Endodermal cell (in vitro differentiated cells): ENCODE measurements at regions not wholly inside any gene's neighbourhood (a gene's known extent, or its start where the extent isn't known, plus 50 kb on each side); places are given as distances from the start of the nearest gene placed in this dataset.

ENCODE experiments used
- DNase-seq: peaks from one replicate; pipeline ENCODE4 v3.0.0-alpha.2; 2017
- H3K27ac ChIP-seq: 2 replicates; pipeline ENCODE4 v1.5.1; 2013; ENCODE audit warnings: mild to moderate bottlenecking, low read depth, low read length, moderate library complexity
- H3K27me3 ChIP-seq: 2 replicates; pipeline ENCODE4 v1.6.1; 2013; ENCODE audit warnings: mild to moderate bottlenecking, low read length, moderate library complexity; ENCODE audit not compliant: insufficient read depth, control insufficient read depth, poor library complexity, severe bottlenecking
- H3K36me3 ChIP-seq: 2 replicates; pipeline ENCODE4 v1.7.0; 2013; ENCODE audit warnings: mild to moderate bottlenecking, low read length, moderate library complexity; ENCODE audit not compliant: control insufficient read depth, insufficient read depth
- H3K4me1 ChIP-seq: one replicate; pipeline ENCODE4 v1.7.0; 2013; ENCODE audit warnings: low read length; ENCODE audit not compliant: control insufficient read depth, insufficient read depth
- H3K4me3 ChIP-seq: 2 replicates; pipeline ENCODE4 v1.5.1; 2013; ENCODE audit warnings: mild to moderate bottlenecking, low read length, moderate library complexity
- H3K9ac ChIP-seq: 2 replicates; pipeline ENCODE4 v1.6.1; 2013; ENCODE audit warnings: mild to moderate bottlenecking, low read length, moderate library complexity; ENCODE audit not compliant: poor library complexity, severe bottlenecking; ENCODE audit errors: extremely low read depth
- H3K9me3 ChIP-seq: 2 replicates; pipeline ENCODE4 v1.6.1; 2013; ENCODE audit warnings: mild to moderate bottlenecking, low read length, moderate library complexity; ENCODE audit not compliant: control insufficient read depth
- H3K27ac Mint-ChIP-seq: 2 replicates; pipeline ENCODE4 v1.8.0; 2020; ENCODE audit warnings: mixed read lengths
- H3K27me3 Mint-ChIP-seq: 2 replicates; pipeline ENCODE4 v1.8.0; 2021; ENCODE audit warnings: mild to moderate bottlenecking, mixed read lengths; ENCODE audit not compliant: insufficient read depth
- H3K36me3 Mint-ChIP-seq: 2 replicates; pipeline ENCODE4 v1.8.0; 2020; ENCODE audit warnings: low read depth, mixed read lengths
- H3K4me1 Mint-ChIP-seq: 2 replicates; pipeline ENCODE4 v1.8.0; 2020; ENCODE audit warnings: mixed read lengths
- H3K4me3 Mint-ChIP-seq: 2 replicates; pipeline ENCODE4 v1.8.0; 2020; ENCODE audit warnings: mild to moderate bottlenecking, moderate library complexity, mixed read lengths
- H3K9me3 Mint-ChIP-seq: 2 replicates; pipeline ENCODE4 v1.8.0; 2020; ENCODE audit warnings: mild to moderate bottlenecking, mixed read lengths
- WGBS, 2 experiments: methylation state at CpG; one replicate each; pipeline versions ENCODE4 v1.1.5 to v1.1.7; 2013; ENCODE audit warnings: missing lambda C conversion rate in 2 of 2, mixed read lengths in 1 of 2; ENCODE audit not compliant: insufficient coverage in 1 of 2, insufficient read length in 1 of 2; 5-methylcytosine and 5-hydroxymethylcytosine counted together
- TF ChIP-seq, protein P1 (sequence below): fragments of 200-600 bp; sonication (generic); conservative IDR thresholded peaks from 2 replicates; pipeline ENCODE4 v1.5.0; 2021; ENCODE audit warnings: antibody characterized with exemption, mild to moderate bottlenecking

- Mint-ChIP-seq H3K36me3 (no peaks in the 10 kb centered on the region), H3K4me1 (no peaks in the 10 kb centered on the region), H3K27ac (no peak overlapping the region), H3K4me3 (no peak overlapping the region), H3K27me3 (no peaks in the 10 kb centered on the region), H3K9me3 (peaks cover 66% of the 10 kb centered on the region)
- H3K4me1 ChIP-seq, result no peaks in the 10 kb centered on the region
- H3K27ac ChIP-seq, result no peak overlapping the region
- H3K27me3 ChIP-seq, result no peaks in the 10 kb centered on the region
- WGBS, 2 experiments, result 35 to 50% methylated on average over 2 of the region's 2 CpGs
- peaks cover 63% of the 10 kb centered on the region for H3K9me3 ChIP-seq
- DNase-seq, result no peak
- no peak overlapping the region for H3K9ac ChIP-seq
- no peak overlapping the region for H3K4me3 ChIP-seq
- TF ChIP-seq, protein P1, sequence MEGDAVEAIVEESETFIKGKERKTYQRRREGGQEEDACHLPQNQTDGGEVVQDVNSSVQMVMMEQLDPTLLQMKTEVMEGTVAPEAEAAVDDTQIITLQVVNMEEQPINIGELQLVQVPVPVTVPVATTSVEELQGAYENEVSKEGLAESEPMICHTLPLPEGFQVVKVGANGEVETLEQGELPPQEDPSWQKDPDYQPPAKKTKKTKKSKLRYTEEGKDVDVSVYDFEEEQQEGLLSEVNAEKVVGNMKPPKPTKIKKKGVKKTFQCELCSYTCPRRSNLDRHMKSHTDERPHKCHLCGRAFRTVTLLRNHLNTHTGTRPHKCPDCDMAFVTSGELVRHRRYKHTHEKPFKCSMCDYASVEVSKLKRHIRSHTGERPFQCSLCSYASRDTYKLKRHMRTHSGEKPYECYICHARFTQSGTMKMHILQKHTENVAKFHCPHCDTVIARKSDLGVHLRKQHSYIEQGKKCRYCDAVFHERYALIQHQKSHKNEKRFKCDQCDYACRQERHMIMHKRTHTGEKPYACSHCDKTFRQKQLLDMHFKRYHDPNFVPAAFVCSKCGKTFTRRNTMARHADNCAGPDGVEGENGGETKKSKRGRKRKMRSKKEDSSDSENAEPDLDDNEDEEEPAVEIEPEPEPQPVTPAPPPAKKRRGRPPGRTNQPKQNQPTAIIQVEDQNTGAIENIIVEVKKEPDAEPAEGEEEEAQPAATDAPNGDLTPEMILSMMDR, result no peak
- H3K36me3 ChIP-seq, result no peaks in the 10 kb centered on the region
Observed at GRCh38 chr14:106487600-106487999, 961.2 kb downstream of the TMEM121 start.

GRCh38 chr14:106488291-106488690 lies 961.9 kb downstream of the TMEM121 start:
- Histone ChIP-seq H3K9me3 (peaks cover 70% of the 10 kb centered on the region), H3K27me3 (no peaks in the 10 kb centered on the region), H3K27ac (no peak overlapping the region), H3K4me1 (no peaks in the 10 kb centered on the region), H3K9ac (no peak overlapping the region), H3K4me3 (no peak overlapping the region), H3K36me3 (no peaks in the 10 kb centered on the region)
- H3K9me3 Mint-ChIP-seq, result peaks cover 73% of the 10 kb centered on the region
- H3K36me3 Mint-ChIP-seq, result no peaks in the 10 kb centered on the region
- WGBS, 2 experiments, result 87% methylated on average over 1 of the region's 1 CpG; no CpG with 5 or more reads in 1 of the 2 experiments
- H3K4me3 Mint-ChIP-seq, result no peak overlapping the region
- no peak for DNase-seq
- H3K4me1 Mint-ChIP-seq, result no peaks in the 10 kb centered on the region
- TF ChIP-seq, protein P1, result no peak
- H3K27me3 Mint-ChIP-seq, result no peaks in the 10 kb centered on the region
- no peak overlapping the region for H3K27ac Mint-ChIP-seq

GRCh38 chr14:106489112-106489881 lies 962.9 kb downstream of the TMEM121 start:
- Mint-ChIP-seq H3K9me3 (peaks cover 80% of the 10 kb centered on the region), H3K27me3 (no peaks in the 10 kb centered on the region), H3K4me1 (no peaks in the 10 kb centered on the region), H3K4me3 (no peak overlapping the region), H3K36me3 (no peaks in the 10 kb centered on the region), H3K27ac (no peak overlapping the region)
- 48 to 70% methylated on average over 3 to 8 of the region's 8 CpGs for WGBS, 2 experiments
- no peak for DNase-seq
- no peak overlapping the region for H3K27ac ChIP-seq
- no peaks in the 10 kb centered on the region for H3K27me3 ChIP-seq
- TF ChIP-seq, protein P1, result no peak
- H3K4me1 ChIP-seq, result no peaks in the 10 kb centered on the region
- H3K9ac ChIP-seq, result no peak overlapping the region
- peaks cover 79% of the 10 kb centered on the region for H3K9me3 ChIP-seq
- no peaks in the 10 kb centered on the region for H3K36me3 ChIP-seq
- no peak overlapping the region for H3K4me3 ChIP-seq
